Germinal center (tissue), 1 donor: ENCODE measurements at regions not wholly inside any gene's neighbourhood (a gene's known extent, or its start where the extent isn't known, plus 50 kb on each side); places are given as distances from the start of the nearest gene placed in this dataset.
A peak's percentile ranks its signal among the peaks of the same experiment; 100 is the strongest.

ENCODE experiments used
- DNase-seq: peaks from one replicate; pipeline ENCODE4 v3.0.0; 2012; ENCODE audit warnings: mixed read lengths, low spot score

- DNase-seq: no peak
Measured at GRCh38 chr11:30089921-30090320, 73.1 kb upstream of the KCNA4 start.

GRCh38 chr11:30091246-30091645, 74.4 kb upstream of the KCNA4 start:
- DNase-seq: no peak

GRCh38 chr11:30091737-30092136, 74.9 kb upstream of the KCNA4 start:
- DNase-seq: no peak

- no peak for DNase-seq
Measured at GRCh38 chr11:30092518-30092917, 75.7 kb upstream of the KCNA4 start.

- DNase-seq: no peak
Measured at GRCh38 chr11:30100495-30100894, 83.7 kb upstream of the KCNA4 start.

GRCh38 chr11:30106222-30107181, 89.7 kb upstream of the KCNA4 start:
- DNase-seq: no peak

GRCh38 chr11:30107899-30108298, 91.1 kb upstream of the KCNA4 start:
- DNase-seq: no peak

- DNase-seq: no peak
Measured at GRCh38 chr11:30109774-30110173, 92.9 kb upstream of the KCNA4 start.

GRCh38 chr11:30110691-30111090, 93.9 kb upstream of the KCNA4 start:
- no peak for DNase-seq

GRCh38 chr11:30111786-30112185, 95.0 kb upstream of the KCNA4 start:
- no peak for DNase-seq

- no peak for DNase-seq
Measured at GRCh38 chr11:30113326-30113898, 96.6 kb upstream of the KCNA4 start.

- no peak for DNase-seq
Measured at GRCh38 chr11:30116512-30116911, 99.7 kb upstream of the KCNA4 start.

- no peak for DNase-seq
Measured at GRCh38 chr11:30120045-30120589, 103.3 kb upstream of the KCNA4 start.

GRCh38 chr11:30125456-30125855, 105.4 kb upstream of the FSHB start:
- no peak for DNase-seq

GRCh38 chr11:30128269-30128932, 102.4 kb upstream of the FSHB start:
- DNase-seq: peak; percentile 13

GRCh38 chr11:30131535-30131934, 99.3 kb upstream of the FSHB start:
- no peak for DNase-seq

- DNase-seq: no peak
Measured at GRCh38 chr11:30133281-30133680, 97.5 kb upstream of the FSHB start.

GRCh38 chr11:30143098-30143705, 87.6 kb upstream of the FSHB start:
- peak; percentile 14 for DNase-seq

GRCh38 chr11:30147293-30147692, 83.5 kb upstream of the FSHB start:
- DNase-seq: no peak

GRCh38 chr11:30149998-30150397, 80.8 kb upstream of the FSHB start:
- DNase-seq: no peak

- no peak for DNase-seq
Measured at GRCh38 chr11:30150425-30150824, 80.4 kb upstream of the FSHB start.

- DNase-seq: no peak
Measured at GRCh38 chr11:30153008-30153407, 77.8 kb upstream of the FSHB start.
